GM06990 (cell line): ENCODE measurements at regions not wholly inside any gene's neighbourhood (a gene's known extent, or its start where the extent isn't known, plus 50 kb on each side); places are given as distances from the start of the nearest gene placed in this dataset.

Source experiments
- DNase-seq: peaks from one replicate; pipeline ENCODE4 v3.0.0-alpha.2; 2011; ENCODE audit not compliant: insufficient read length; ENCODE audit errors: extremely low read depth
- H3K27me3 ChIP-seq: replicated peaks from 2 replicates; pipeline ENCODE4 v1.6.0; 2011; ENCODE audit warnings: low read length; ENCODE audit not compliant: control insufficient read depth, insufficient read depth
- H3K36me3 ChIP-seq: 2 replicates; pipeline ENCODE4 v1.5.1; 2011; ENCODE audit warnings: low read length; ENCODE audit not compliant: control insufficient read depth, insufficient read depth
- H3K4me3 ChIP-seq: replicated peaks from 2 replicates; pipeline ENCODE4 v1.5.1; 2011; ENCODE audit warnings: low read depth, mild to moderate bottlenecking, control low read depth, low read length
- CTCF ChIP-seq: IDR thresholded peaks from 2 replicates; pipeline ENCODE4 v1.5.1; 2011; ENCODE audit warnings: low read length, control low read depth, mild to moderate bottlenecking, inconsistent platforms; ENCODE audit not compliant: insufficient read depth, poor library complexity, severe bottlenecking

- no peaks in the 10 kb centered on the region for H3K36me3 ChIP-seq
- DNase-seq: no peak
- no peak for TF ChIP-seq CTCF
- H3K27me3 ChIP-seq: no peaks in the 10 kb centered on the region
- no peak overlapping the region for H3K4me3 ChIP-seq
Observed at GRCh38 chr7:43037531-43037930, 74.9 kb upstream of the HECW1 start.

- DNase-seq: no peak
- TF ChIP-seq CTCF: no peak
Observed at GRCh38 chr7:43038254-43038653, 74.2 kb upstream of the HECW1 start.

GRCh38 chr7:43039346-43039745 is 73.1 kb upstream of the HECW1 start:
- no peak for DNase-seq
- no peaks in the 10 kb centered on the region for H3K27me3 ChIP-seq
- H3K4me3 ChIP-seq: no peak overlapping the region
- no peaks in the 10 kb centered on the region for H3K36me3 ChIP-seq
- no peak for TF ChIP-seq CTCF

More at GRCh38 chr7:43038254-43038653, 74.2 kb upstream of the HECW1 start:
- no peaks in the 10 kb centered on the region for H3K36me3 ChIP-seq
- H3K27me3 ChIP-seq: no peaks in the 10 kb centered on the region
- H3K4me3 ChIP-seq: no peak overlapping the region

- Histone ChIP-seq H3K36me3 (no peaks in the 10 kb centered on the region), H3K27me3 (no peaks in the 10 kb centered on the region), H3K4me3 (no peak overlapping the region)
- no peak for TF ChIP-seq CTCF
- DNase-seq: no peak
Observed at GRCh38 chr7:43040461-43040860, 72.0 kb upstream of the HECW1 start.

- TF ChIP-seq CTCF: no peak
- DNase-seq: no peak
- no peak overlapping the region for H3K4me3 ChIP-seq
- no peaks in the 10 kb centered on the region for H3K27me3 ChIP-seq
- H3K36me3 ChIP-seq: no peaks in the 10 kb centered on the region
Observed at GRCh38 chr7:43041105-43041504, 71.3 kb upstream of the HECW1 start.

GRCh38 chr7:43041724-43042123 is 70.7 kb upstream of the HECW1 start:
- H3K27me3 ChIP-seq: no peaks in the 10 kb centered on the region
- TF ChIP-seq CTCF: no peak
- no peak overlapping the region for H3K4me3 ChIP-seq
- no peaks in the 10 kb centered on the region for H3K36me3 ChIP-seq
- DNase-seq: no peak
